ENCODE measurements at regions not wholly inside any gene's neighbourhood (a gene's known extent, or its start where the extent isn't known, plus 50 kb on each side); places are given as distances from the start of the nearest gene placed in this dataset.

DNA sequence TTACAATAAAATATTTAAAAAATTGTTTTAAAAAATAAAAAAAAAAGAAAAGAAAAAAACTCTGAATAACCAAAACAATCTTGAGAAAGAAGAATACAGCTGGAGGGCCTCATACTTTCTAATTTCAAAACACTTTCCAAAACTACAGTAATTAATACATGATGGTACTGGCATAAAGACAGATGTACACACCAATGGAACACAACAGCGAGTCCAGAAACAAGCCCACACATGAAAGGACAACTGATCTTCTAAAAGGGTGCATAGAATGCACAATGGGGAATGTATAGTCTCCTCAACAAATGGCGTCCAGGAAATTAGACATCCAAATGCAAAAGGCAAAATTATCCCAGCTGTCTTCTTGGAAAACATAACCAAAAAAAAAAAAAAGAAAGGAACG lies 99.6 kb downstream of the LURAP1L start:
- CTCF ChIA-PET, result no interaction called here
- H4K20me1 ChIP-seq (ENCODE audit: control insufficient read depth, insufficient read depth, low read length, poor library complexity, severe bottlenecking), result no peaks in the 10 kb centered on the region
- TF ChIP-seq CTCF (IDR thresholded peaks at IDR 0.05) (no peak), EZH2 (IDR thresholded peaks at IDR 0.05; ENCODE audit: borderline replicate concordance, insufficient read depth, low read depth, low read length, poor library complexity, severe bottlenecking) (no peak)
- no peak overlapping the region for H3K27ac Mint-ChIP-seq
- ATAC-seq (ENCODE audit: low read depth) (no peak), DNase-seq (no peak)
- H3K9ac ChIP-seq (ENCODE audit: low read length), result no peak overlapping the region
- no peak overlapping the region for H3K4me3 Mint-ChIP-seq
- POLR2A ChIA-PET, result no interaction called here
- H3K4me1 ChIP-seq (ENCODE audit: control insufficient read depth in 2 of 2, insufficient read depth in 2 of 2, low read length in 2 of 2), result no peaks in the 10 kb centered on the region
- H3K27me3 ChIP-seq (replicated peaks in 1 of 4; ENCODE audit: control extremely low read depth in 1 of 4, control insufficient read depth in 3 of 4, insufficient read depth in 4 of 4, low read length in 3 of 4), result no peaks in the 10 kb centered on the region
- no peaks in the 10 kb centered on the region for H3K9me3 ChIP-seq (ENCODE audit: control extremely low read depth in 1 of 3, control insufficient read depth in 2 of 3, insufficient read depth in 1 of 3, low read length in 2 of 3)
- H3K27me3 Mint-ChIP-seq, result no peaks in the 10 kb centered on the region
- H3K27ac ChIP-seq (ENCODE audit: low read length in 2 of 2), result no peak overlapping the region
- H3K36me3 ChIP-seq (replicated peaks in 1 of 2; ENCODE audit: control extremely low read depth in 1 of 2, control insufficient read depth in 1 of 2, extremely low read depth in 1 of 2, insufficient read depth in 2 of 2, low read length in 1 of 2), result no peaks in the 10 kb centered on the region
- peaks cover 6% of the 10 kb centered on the region for H3K9me3 Mint-ChIP-seq (ENCODE audit: insufficient read depth)
- no peaks in the 10 kb centered on the region for H3K79me2 ChIP-seq (ENCODE audit: control insufficient read depth, insufficient read depth, low read length)
- intact Hi-C loops (cut with micrococcal nuclease), result no loop called here
- H2AFZ ChIP-seq (ENCODE audit: insufficient read depth, low read depth, low read length, poor library complexity, severe bottlenecking), result no peak overlapping the region
- WGBS (ENCODE audit: insufficient coverage), result no CpG with 5 or more reads among the region's 3 CpGs
- H3K4me3 ChIP-seq (ENCODE audit: control extremely low read depth in 1 of 5, extremely low read depth in 1 of 5, insufficient read depth in 1 of 5, low read depth in 2 of 5, low read length in 4 of 5), result no peak overlapping the region
- H3K4me2 ChIP-seq (replicated peaks; ENCODE audit: low read depth, low read length, poor library complexity, severe bottlenecking), result no peak overlapping the region
- H3K4me1 Mint-ChIP-seq, result no peaks in the 10 kb centered on the region

DNA sequence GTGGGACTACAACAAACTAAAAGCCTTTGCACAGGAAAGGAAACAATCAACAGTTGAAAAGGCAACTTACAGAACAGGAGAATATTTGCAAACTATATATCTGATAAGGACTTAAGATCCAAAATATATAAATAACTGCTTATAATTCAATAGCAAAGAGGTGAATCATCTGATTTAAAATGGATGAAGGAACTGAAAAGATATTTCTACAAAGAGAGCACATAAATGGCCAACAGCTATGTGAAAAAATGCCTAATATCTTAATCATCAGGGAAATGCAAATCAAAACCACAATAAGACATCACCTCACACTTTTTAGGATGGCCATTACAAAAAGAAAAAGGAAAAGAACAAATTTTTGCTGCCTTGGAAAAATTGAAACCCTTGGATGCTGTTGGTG lies 100.4 kb downstream of the LURAP1L start:
- TF ChIP-seq CTCF (IDR thresholded peaks at IDR 0.05) (no peak), EZH2 (IDR thresholded peaks at IDR 0.05; ENCODE audit: borderline replicate concordance, insufficient read depth, low read depth, low read length, poor library complexity, severe bottlenecking) (no peak)
- Mint-ChIP-seq H3K9me3 (ENCODE audit: insufficient read depth) (peaks cover 6% of the 10 kb centered on the region), H3K27me3 (no peaks in the 10 kb centered on the region), H3K4me1 (no peaks in the 10 kb centered on the region), H3K27ac (no peak overlapping the region), H3K4me3 (no peak overlapping the region)
- H3K9me3 ChIP-seq (ENCODE audit: control extremely low read depth in 1 of 3, control insufficient read depth in 2 of 3, insufficient read depth in 1 of 3, low read length in 2 of 3), result no peaks in the 10 kb centered on the region
- H3K4me3 ChIP-seq (ENCODE audit: control extremely low read depth in 1 of 5, extremely low read depth in 1 of 5, insufficient read depth in 1 of 5, low read depth in 2 of 5, low read length in 4 of 5), result no peak overlapping the region
- H3K27me3 ChIP-seq (replicated peaks in 1 of 4; ENCODE audit: control extremely low read depth in 1 of 4, control insufficient read depth in 3 of 4, insufficient read depth in 4 of 4, low read length in 3 of 4), result no peaks in the 10 kb centered on the region
- intact Hi-C loops (cut with micrococcal nuclease), result no loop called here
- no peaks in the 10 kb centered on the region for H4K20me1 ChIP-seq (ENCODE audit: control insufficient read depth, insufficient read depth, low read length, poor library complexity, severe bottlenecking)
- CTCF ChIA-PET, result no interaction called here
- H3K4me1 ChIP-seq (ENCODE audit: control insufficient read depth in 2 of 2, insufficient read depth in 2 of 2, low read length in 2 of 2), result no peaks in the 10 kb centered on the region
- no peak overlapping the region for H2AFZ ChIP-seq (ENCODE audit: insufficient read depth, low read depth, low read length, poor library complexity, severe bottlenecking)
- no peak overlapping the region for H3K27ac ChIP-seq (ENCODE audit: low read length in 2 of 2)
- H3K79me2 ChIP-seq (ENCODE audit: control insufficient read depth, insufficient read depth, low read length), result no peaks in the 10 kb centered on the region
- POLR2A ChIA-PET, result no interaction called here
- H3K36me3 ChIP-seq (replicated peaks in 1 of 2; ENCODE audit: control extremely low read depth in 1 of 2, control insufficient read depth in 1 of 2, extremely low read depth in 1 of 2, insufficient read depth in 2 of 2, low read length in 1 of 2), result no peaks in the 10 kb centered on the region
- DNase-seq (no peak), ATAC-seq (ENCODE audit: low read depth) (no peak)
- no peak overlapping the region for H3K4me2 ChIP-seq (replicated peaks; ENCODE audit: low read depth, low read length, poor library complexity, severe bottlenecking)
- H3K9ac ChIP-seq (ENCODE audit: low read length), result no peak overlapping the region

Data from B cell (primary cell).